ENCODE measurements at regions not wholly inside any gene's neighbourhood (a gene's known extent, or its start where the extent isn't known, plus 50 kb on each side); places are given as distances from the start of the nearest gene placed in this dataset.

DNA sequence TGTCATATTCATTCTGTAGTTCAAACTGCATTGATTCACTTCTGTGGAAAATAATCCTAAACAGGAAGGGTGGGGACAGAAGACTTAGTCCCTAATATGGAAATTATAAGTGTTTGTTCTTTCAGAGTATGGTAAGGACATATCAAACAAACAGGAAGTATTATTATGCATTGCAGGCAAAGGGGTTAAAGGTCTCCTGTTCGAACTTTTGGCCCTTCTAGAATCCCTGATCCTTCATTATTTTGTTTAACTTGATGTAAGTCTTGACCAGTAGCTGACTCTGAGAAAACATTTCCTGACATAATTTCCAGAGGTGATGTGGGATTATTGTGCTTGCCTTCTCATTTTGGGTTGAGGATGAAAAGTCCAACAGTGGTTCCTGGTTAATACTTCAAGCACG lies 215.4 kb upstream of the ADGRL2 start:
- no peaks in the 10 kb centered on the region for H3K36me3 Mint-ChIP-seq (ENCODE audit: insufficient read depth)
- H3K4me1 Mint-ChIP-seq (ENCODE audit: low read depth): peaks cover 12% of the 10 kb centered on the region
- H3K27ac Mint-ChIP-seq: no peak overlapping the region
- no peak overlapping the region for H3K4me3 Mint-ChIP-seq (ENCODE audit: low read depth)
- H3K9me3 Mint-ChIP-seq (ENCODE audit: low read depth): no peaks in the 10 kb centered on the region
- TF ChIP-seq, protein P1, sequence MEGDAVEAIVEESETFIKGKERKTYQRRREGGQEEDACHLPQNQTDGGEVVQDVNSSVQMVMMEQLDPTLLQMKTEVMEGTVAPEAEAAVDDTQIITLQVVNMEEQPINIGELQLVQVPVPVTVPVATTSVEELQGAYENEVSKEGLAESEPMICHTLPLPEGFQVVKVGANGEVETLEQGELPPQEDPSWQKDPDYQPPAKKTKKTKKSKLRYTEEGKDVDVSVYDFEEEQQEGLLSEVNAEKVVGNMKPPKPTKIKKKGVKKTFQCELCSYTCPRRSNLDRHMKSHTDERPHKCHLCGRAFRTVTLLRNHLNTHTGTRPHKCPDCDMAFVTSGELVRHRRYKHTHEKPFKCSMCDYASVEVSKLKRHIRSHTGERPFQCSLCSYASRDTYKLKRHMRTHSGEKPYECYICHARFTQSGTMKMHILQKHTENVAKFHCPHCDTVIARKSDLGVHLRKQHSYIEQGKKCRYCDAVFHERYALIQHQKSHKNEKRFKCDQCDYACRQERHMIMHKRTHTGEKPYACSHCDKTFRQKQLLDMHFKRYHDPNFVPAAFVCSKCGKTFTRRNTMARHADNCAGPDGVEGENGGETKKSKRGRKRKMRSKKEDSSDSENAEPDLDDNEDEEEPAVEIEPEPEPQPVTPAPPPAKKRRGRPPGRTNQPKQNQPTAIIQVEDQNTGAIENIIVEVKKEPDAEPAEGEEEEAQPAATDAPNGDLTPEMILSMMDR (IDR thresholded peaks at IDR 0.05; ENCODE audit: unreplicated experiment): no peak
- no peak for DNase-seq (ENCODE audit: low spot score, unreplicated experiment)
- no peaks in the 10 kb centered on the region for H3K27me3 Mint-ChIP-seq

DNA sequence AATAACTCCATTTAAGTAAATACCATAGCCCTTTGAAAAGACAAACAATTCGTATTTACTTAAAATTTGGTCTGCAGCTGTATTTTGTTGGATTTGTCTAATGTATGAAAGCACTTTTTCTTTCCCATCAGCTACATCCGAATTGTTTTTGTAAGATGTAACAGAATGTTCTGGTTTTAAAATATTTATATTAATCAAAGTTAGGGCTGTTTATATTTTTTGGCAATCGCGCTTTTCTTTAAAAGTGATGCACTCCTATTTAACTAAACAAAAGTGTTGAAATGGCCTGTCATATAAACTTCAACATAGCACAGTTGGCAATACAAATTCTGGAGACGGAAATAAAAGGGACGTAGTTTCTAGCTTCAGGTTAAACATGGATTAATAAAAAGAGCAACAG lies 216.3 kb upstream of the ADGRL2 start:
- TF ChIP-seq, protein P1 (IDR thresholded peaks at IDR 0.05; ENCODE audit: unreplicated experiment): no peak
- Mint-ChIP-seq H3K9me3 (ENCODE audit: low read depth) (no peaks in the 10 kb centered on the region), H3K27ac (no peak overlapping the region), H3K4me1 (ENCODE audit: low read depth) (peaks cover 16% of the 10 kb centered on the region), H3K27me3 (no peaks in the 10 kb centered on the region), H3K36me3 (ENCODE audit: insufficient read depth) (no peaks in the 10 kb centered on the region), H3K4me3 (ENCODE audit: low read depth) (no peak overlapping the region)
- no peak for DNase-seq (ENCODE audit: low spot score, unreplicated experiment)

DNA sequence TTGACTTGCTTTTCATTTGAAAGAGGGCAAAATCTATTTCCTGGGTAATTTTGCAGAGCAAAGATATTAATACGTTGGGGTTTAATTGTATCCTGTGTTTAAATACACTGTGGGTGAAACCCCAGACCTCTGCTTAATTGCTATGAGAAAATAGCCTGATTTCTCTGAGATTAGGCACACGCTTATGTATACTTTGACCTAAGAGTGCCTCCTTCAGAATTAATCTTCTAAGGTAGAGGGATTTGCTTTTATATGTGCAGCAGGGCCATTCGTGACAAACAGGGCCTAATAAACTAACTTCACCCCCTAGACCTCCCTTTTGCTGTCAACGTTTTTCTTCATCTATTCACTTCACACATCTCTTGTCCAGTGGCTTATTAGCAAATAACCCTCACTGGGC lies 216.9 kb upstream of the ADGRL2 start:
- Mint-ChIP-seq H3K4me3 (ENCODE audit: low read depth) (no peak overlapping the region), H3K27me3 (no peaks in the 10 kb centered on the region), H3K36me3 (ENCODE audit: insufficient read depth) (no peaks in the 10 kb centered on the region), H3K4me1 (ENCODE audit: low read depth) (peaks cover 18% of the 10 kb centered on the region), H3K27ac (no peak overlapping the region), H3K9me3 (ENCODE audit: low read depth) (no peaks in the 10 kb centered on the region)
- TF ChIP-seq, protein P1 (IDR thresholded peaks at IDR 0.05; ENCODE audit: unreplicated experiment): no peak
- no peak for DNase-seq (ENCODE audit: low spot score, unreplicated experiment)

GRCh38 chr1:81582467-81582986 lies 218.2 kb upstream of the ADGRL2 start:
- Mint-ChIP-seq H3K9me3 (ENCODE audit: low read depth) (no peaks in the 10 kb centered on the region), H3K27me3 (no peaks in the 10 kb centered on the region), H3K27ac (no peak overlapping the region), H3K36me3 (ENCODE audit: insufficient read depth) (no peaks in the 10 kb centered on the region), H3K4me1 (ENCODE audit: low read depth) (peaks cover 25% of the 10 kb centered on the region), H3K4me3 (ENCODE audit: low read depth) (no peak overlapping the region)
- TF ChIP-seq, protein P1 (IDR thresholded peaks at IDR 0.05; ENCODE audit: unreplicated experiment): no peak
- DNase-seq (ENCODE audit: low spot score, unreplicated experiment): no peak

DNA sequence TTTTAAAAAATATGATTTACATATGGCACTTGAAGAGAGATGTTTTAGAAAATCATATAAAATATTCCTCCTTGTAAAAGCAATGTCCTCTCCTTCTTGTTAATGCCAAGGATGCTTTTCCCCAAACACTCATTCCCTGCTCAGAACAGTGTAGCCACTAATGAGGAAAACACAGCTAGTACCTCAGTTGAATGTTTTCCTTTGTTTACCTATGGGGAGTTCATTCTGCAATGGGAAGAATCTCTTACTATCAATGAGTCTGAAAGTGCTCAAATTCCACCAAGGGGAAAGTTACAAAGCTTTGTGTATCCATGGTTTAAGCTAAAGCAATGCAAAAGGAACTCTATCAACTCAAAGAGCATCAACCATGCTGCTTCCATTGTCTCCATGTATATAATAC lies 221.9 kb upstream of the ADGRL2 start:
- no peak overlapping the region for H3K27ac Mint-ChIP-seq
- no peaks in the 10 kb centered on the region for H3K27me3 Mint-ChIP-seq
- H3K4me1 Mint-ChIP-seq (ENCODE audit: low read depth): peaks cover 29% of the 10 kb centered on the region
- no peaks in the 10 kb centered on the region for H3K36me3 Mint-ChIP-seq (ENCODE audit: insufficient read depth)
- TF ChIP-seq, protein P1 (IDR thresholded peaks at IDR 0.05; ENCODE audit: unreplicated experiment): no peak
- H3K4me3 Mint-ChIP-seq (ENCODE audit: low read depth): no peak overlapping the region
- H3K9me3 Mint-ChIP-seq (ENCODE audit: low read depth): no peaks in the 10 kb centered on the region
- DNase-seq (ENCODE audit: low spot score, unreplicated experiment): no peak
